ENCODE measurements at regions not wholly inside any gene's neighbourhood (a gene's known extent, or its start where the extent isn't known, plus 50 kb on each side); places are given as distances from the start of the nearest gene placed in this dataset.

GRCh38 chr7:110522761-110523200 lies 568.1 kb upstream of the LRRN3 start:
- Mint-ChIP-seq H3K27me3 (no peaks in the 10 kb centered on the region), H3K4me3 (no peak overlapping the region), H3K36me3 (ENCODE audit: low read depth) (no peaks in the 10 kb centered on the region), H3K4me1 (ENCODE audit: low read depth) (no peaks in the 10 kb centered on the region), H3K27ac (no peak overlapping the region), H3K9me3 (no peaks in the 10 kb centered on the region)
- ChIA-PET CTCF (no interaction called here), POLR2A (no interaction called here)
- no peak for TF ChIP-seq CTCF (IDR thresholded peaks at IDR 0.05)
- DNase-seq: no peak
- intact Hi-C loops (cut with micrococcal nuclease): no loop called here
- no peak for ATAC-seq

DNA sequence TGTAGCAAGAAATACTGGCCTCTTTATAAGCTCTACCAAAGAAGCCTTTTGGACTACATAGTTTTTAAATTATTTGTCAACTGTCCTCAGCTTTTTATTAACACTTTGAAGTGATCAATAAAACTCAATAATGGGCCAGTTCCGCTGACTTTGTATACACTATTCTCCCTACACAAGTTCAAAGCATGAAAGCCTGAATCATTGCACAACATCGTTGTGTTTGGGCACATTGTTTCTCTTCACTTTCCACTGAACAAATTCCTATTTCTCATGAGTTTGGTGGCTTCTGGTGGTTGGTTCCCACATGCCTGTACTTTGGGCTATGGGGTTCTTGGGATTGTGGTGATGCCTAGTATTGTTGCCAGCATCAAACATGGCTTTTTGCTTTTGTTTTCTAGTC lies 561.8 kb upstream of the LRRN3 start:
- Mint-ChIP-seq H3K4me3 (no peak overlapping the region), H3K4me1 (ENCODE audit: low read depth) (no peaks in the 10 kb centered on the region), H3K27me3 (no peaks in the 10 kb centered on the region), H3K36me3 (ENCODE audit: low read depth) (no peaks in the 10 kb centered on the region), H3K27ac (no peak overlapping the region), H3K9me3 (no peaks in the 10 kb centered on the region)
- ChIA-PET CTCF (no interaction called here), POLR2A (no interaction called here)
- TF ChIP-seq CTCF (IDR thresholded peaks at IDR 0.05): no peak
- ATAC-seq (no peak), DNase-seq (no peak)
- intact Hi-C loops (cut with micrococcal nuclease): no loop called here

- POLR2A ChIA-PET: no interaction called here
- Mint-ChIP-seq H3K4me3 (no peak overlapping the region), H3K27me3 (no peaks in the 10 kb centered on the region), H3K36me3 (ENCODE audit: low read depth) (no peaks in the 10 kb centered on the region), H3K27ac (no peak overlapping the region), H3K4me1 (ENCODE audit: low read depth) (no peaks in the 10 kb centered on the region), H3K9me3 (no peaks in the 10 kb centered on the region)
- ATAC-seq (no peak), DNase-seq (no peak)
- CTCF ChIA-PET: no interaction called here
- TF ChIP-seq CTCF (IDR thresholded peaks at IDR 0.05): no peak
- intact Hi-C loops (cut with micrococcal nuclease): no loop called here
Measured at GRCh38 chr7:110531186-110531585, 559.7 kb upstream of the LRRN3 start.

- no peak for TF ChIP-seq CTCF (IDR thresholded peaks at IDR 0.05)
- Mint-ChIP-seq H3K36me3 (ENCODE audit: low read depth) (no peaks in the 10 kb centered on the region), H3K27ac (no peak overlapping the region), H3K9me3 (no peaks in the 10 kb centered on the region), H3K27me3 (no peaks in the 10 kb centered on the region), H3K4me1 (ENCODE audit: low read depth) (no peaks in the 10 kb centered on the region), H3K4me3 (no peak overlapping the region)
- ATAC-seq (no peak), DNase-seq (no peak)
- intact Hi-C loops (cut with micrococcal nuclease): no loop called here
- ChIA-PET CTCF (no interaction called here), POLR2A (no interaction called here)
Measured at GRCh38 chr7:110534241-110534931, 556.5 kb upstream of the LRRN3 start.

DNA sequence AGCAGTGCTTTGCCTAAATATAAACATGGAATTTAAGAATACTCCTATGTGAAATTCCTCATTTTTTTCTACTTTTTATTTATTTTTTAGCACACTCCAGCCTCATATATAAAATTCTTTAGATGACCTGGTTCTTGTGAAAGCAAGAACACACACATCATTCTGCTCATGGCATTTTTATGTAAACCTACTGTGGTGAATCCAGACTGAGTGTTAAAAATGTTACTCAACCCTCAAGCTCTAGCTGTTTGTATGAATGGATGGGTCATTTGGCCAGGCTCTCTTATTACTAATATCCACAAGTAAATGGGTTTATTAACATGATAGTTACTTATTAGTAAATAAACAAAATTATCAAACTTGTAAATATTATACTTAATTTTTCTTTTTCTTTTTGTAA lies 551.7 kb upstream of the LRRN3 start:
- ChIA-PET POLR2A (no interaction called here), CTCF (no interaction called here)
- no peak for ATAC-seq
- H3K27me3 Mint-ChIP-seq: no peaks in the 10 kb centered on the region
- H3K4me3 Mint-ChIP-seq: no peak overlapping the region
- no peaks in the 10 kb centered on the region for H3K4me1 Mint-ChIP-seq (ENCODE audit: low read depth)
- no peak overlapping the region for H3K27ac Mint-ChIP-seq
- no peaks in the 10 kb centered on the region for H3K9me3 Mint-ChIP-seq
- intact Hi-C loops (cut with micrococcal nuclease): no loop called here
- H3K36me3 Mint-ChIP-seq (ENCODE audit: low read depth): no peaks in the 10 kb centered on the region
- no peak for TF ChIP-seq CTCF (IDR thresholded peaks at IDR 0.05)
- no peak for DNase-seq

Measured in activated CD8-positive, alpha-beta T cell treated with anti-CD3 and anti-CD28 coated beads for 36 hours (primary cell).